KOPT-K1 (cell line): ENCODE measurements at regions not wholly inside any gene's neighbourhood (a gene's known extent, or its start where the extent isn't known, plus 50 kb on each side); places are given as distances from the start of the nearest gene placed in this dataset.
A peak's percentile ranks its signal among the peaks of the same experiment; 100 is the strongest.

Source experiments
- H3K27ac ChIP-seq: fragments of 200-600 bp; sonication (generic); 2 replicates; pipeline ENCODE4 v1.5.1; 2016; ENCODE audit warnings: antibody characterized with exemption, mild to moderate bottlenecking, low read depth, low read length; ENCODE audit not compliant: poor library complexity, severe bottlenecking
- H3K36me3 ChIP-seq: fragments of 200-600 bp; sonication (generic); 2 replicates; pipeline ENCODE4 v1.5.1; 2017; ENCODE audit warnings: antibody characterized with exemption, mild to moderate bottlenecking, low read length, moderate library complexity; ENCODE audit not compliant: insufficient read depth
- H3K9me3 ChIP-seq: fragments of 200-600 bp; sonication (generic); 2 replicates; pipeline ENCODE4 v1.5.1; 2017; ENCODE audit warnings: antibody characterized with exemption, low read length, mild to moderate bottlenecking; ENCODE audit not compliant: insufficient read depth, poor library complexity, severe bottlenecking

GRCh38 chr2:59922450-59922849 is 631.0 kb downstream of the BCL11A start:
- Histone ChIP-seq H3K36me3 (no peaks in the 10 kb centered on the region), H3K9me3 (peaks cover 4% of the 10 kb centered on the region), H3K27ac (no peak overlapping the region)

- H3K27ac ChIP-seq, result no peak overlapping the region
- no peaks in the 10 kb centered on the region for H3K36me3 ChIP-seq
- no peaks in the 10 kb centered on the region for H3K9me3 ChIP-seq
These were observed 631.7 kb downstream of the BCL11A start for GRCh38 chr2:59921743-59922142.

GRCh38 chr2:59920961-59921360 is 632.5 kb downstream of the BCL11A start:
- peak overlapping the region; percentile 56 for H3K27ac ChIP-seq
- no peaks in the 10 kb centered on the region for H3K36me3 ChIP-seq
- H3K9me3 ChIP-seq, result no peaks in the 10 kb centered on the region

- Histone ChIP-seq H3K36me3 (no peaks in the 10 kb centered on the region), H3K27ac (peak overlapping the region; percentile 56), H3K9me3 (no peaks in the 10 kb centered on the region)
These were observed 633.1 kb downstream of the BCL11A start for GRCh38 chr2:59920307-59920706.

- H3K9me3 ChIP-seq, result no peaks in the 10 kb centered on the region
- H3K27ac ChIP-seq, result peak overlapping the region; percentile 56
- H3K36me3 ChIP-seq, result no peaks in the 10 kb centered on the region
These were observed 633.9 kb downstream of the BCL11A start for GRCh38 chr2:59919579-59919978.

GRCh38 chr2:59912042-59912441 is 641.4 kb downstream of the BCL11A start:
- H3K36me3 ChIP-seq, result no peaks in the 10 kb centered on the region
- H3K27ac ChIP-seq, result no peak overlapping the region
- H3K9me3 ChIP-seq, result no peaks in the 10 kb centered on the region

GRCh38 chr2:59910166-59910565 is 643.3 kb downstream of the BCL11A start:
- Histone ChIP-seq H3K27ac (peak overlapping the region; percentile 79), H3K9me3 (no peaks in the 10 kb centered on the region), H3K36me3 (no peaks in the 10 kb centered on the region)

GRCh38 chr2:59909147-59909546 is 644.3 kb downstream of the BCL11A start:
- Histone ChIP-seq H3K36me3 (no peaks in the 10 kb centered on the region), H3K27ac (peak overlapping the region; percentile 79), H3K9me3 (no peaks in the 10 kb centered on the region)

- H3K36me3 ChIP-seq, result no peaks in the 10 kb centered on the region
- H3K27ac ChIP-seq, result no peak overlapping the region
These were observed 647.7 kb downstream of the BCL11A start for GRCh38 chr2:59905731-59906130.

GRCh38 chr2:59903994-59904544 is 649.4 kb downstream of the BCL11A start:
- Histone ChIP-seq H3K27ac (no peak overlapping the region), H3K36me3 (no peaks in the 10 kb centered on the region), H3K9me3 (no peaks in the 10 kb centered on the region)

More at GRCh38 chr2:59905731-59906130, 647.7 kb downstream of the BCL11A start:
- H3K9me3 ChIP-seq, result no peaks in the 10 kb centered on the region

GRCh38 chr2:59900728-59901452 is 652.6 kb downstream of the BCL11A start:
- H3K36me3 ChIP-seq, result no peaks in the 10 kb centered on the region
- no peaks in the 10 kb centered on the region for H3K9me3 ChIP-seq
- H3K27ac ChIP-seq, result peak overlapping the region; percentile 13

- Histone ChIP-seq H3K9me3 (no peaks in the 10 kb centered on the region), H3K27ac (no peak overlapping the region), H3K36me3 (no peaks in the 10 kb centered on the region)
These were observed 653.8 kb downstream of the BCL11A start for GRCh38 chr2:59899692-59900091.

- peak overlapping the region; percentile 46 for H3K27ac ChIP-seq
- no peaks in the 10 kb centered on the region for H3K36me3 ChIP-seq
- peaks cover 7% of the 10 kb centered on the region for H3K9me3 ChIP-seq
These were observed 656.8 kb downstream of the BCL11A start for GRCh38 chr2:59896499-59897245.

- Histone ChIP-seq H3K36me3 (no peaks in the 10 kb centered on the region), H3K27ac (no peak overlapping the region), H3K9me3 (peaks cover 20% of the 10 kb centered on the region)
These were observed 659.8 kb downstream of the BCL11A start for GRCh38 chr2:59893612-59894011.

- peaks cover 20% of the 10 kb centered on the region for H3K9me3 ChIP-seq
- H3K36me3 ChIP-seq, result no peaks in the 10 kb centered on the region
These were observed 661.1 kb downstream of the BCL11A start for GRCh38 chr2:59892398-59892797.

More at GRCh38 chr2:59892398-59892797, 661.1 kb downstream of the BCL11A start:
- H3K27ac ChIP-seq, result peak overlapping the region; percentile 99
